ENCODE measurements at regions not wholly inside any gene's neighbourhood (a gene's known extent, or its start where the extent isn't known, plus 50 kb on each side); places are given as distances from the start of the nearest gene placed in this dataset.

DNA sequence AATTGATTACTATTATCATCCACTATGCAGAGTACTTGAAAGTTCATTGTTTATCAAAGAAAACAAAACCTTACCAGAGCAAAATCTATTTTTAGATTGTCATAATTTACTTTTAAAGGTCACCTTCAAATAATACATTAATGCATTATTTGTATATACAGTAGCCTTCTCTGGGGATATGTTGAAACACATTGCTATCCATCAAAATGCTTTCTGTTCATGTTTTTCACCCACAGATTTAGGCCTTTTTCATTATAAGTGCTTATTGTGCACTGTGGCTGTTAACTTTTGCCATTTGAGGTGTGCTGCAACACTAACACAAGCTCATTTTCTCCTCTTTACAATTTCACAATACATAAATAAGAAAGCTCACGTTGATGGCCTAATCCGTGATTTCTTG is 74.1 kb upstream of the ANKRD50 start:
- H3K4me3 ChIP-seq (ENCODE audit: control insufficient read depth, low read depth, low read length) = no peak overlapping the region
- DNase-seq (ENCODE audit: low read depth) = no peak
- TF ChIP-seq, protein P1, sequence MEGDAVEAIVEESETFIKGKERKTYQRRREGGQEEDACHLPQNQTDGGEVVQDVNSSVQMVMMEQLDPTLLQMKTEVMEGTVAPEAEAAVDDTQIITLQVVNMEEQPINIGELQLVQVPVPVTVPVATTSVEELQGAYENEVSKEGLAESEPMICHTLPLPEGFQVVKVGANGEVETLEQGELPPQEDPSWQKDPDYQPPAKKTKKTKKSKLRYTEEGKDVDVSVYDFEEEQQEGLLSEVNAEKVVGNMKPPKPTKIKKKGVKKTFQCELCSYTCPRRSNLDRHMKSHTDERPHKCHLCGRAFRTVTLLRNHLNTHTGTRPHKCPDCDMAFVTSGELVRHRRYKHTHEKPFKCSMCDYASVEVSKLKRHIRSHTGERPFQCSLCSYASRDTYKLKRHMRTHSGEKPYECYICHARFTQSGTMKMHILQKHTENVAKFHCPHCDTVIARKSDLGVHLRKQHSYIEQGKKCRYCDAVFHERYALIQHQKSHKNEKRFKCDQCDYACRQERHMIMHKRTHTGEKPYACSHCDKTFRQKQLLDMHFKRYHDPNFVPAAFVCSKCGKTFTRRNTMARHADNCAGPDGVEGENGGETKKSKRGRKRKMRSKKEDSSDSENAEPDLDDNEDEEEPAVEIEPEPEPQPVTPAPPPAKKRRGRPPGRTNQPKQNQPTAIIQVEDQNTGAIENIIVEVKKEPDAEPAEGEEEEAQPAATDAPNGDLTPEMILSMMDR (conservative IDR thresholded peaks at IDR 0.05; ENCODE audit: control insufficient read depth, insufficient read depth, low read depth, low read length) = no peak

DNA sequence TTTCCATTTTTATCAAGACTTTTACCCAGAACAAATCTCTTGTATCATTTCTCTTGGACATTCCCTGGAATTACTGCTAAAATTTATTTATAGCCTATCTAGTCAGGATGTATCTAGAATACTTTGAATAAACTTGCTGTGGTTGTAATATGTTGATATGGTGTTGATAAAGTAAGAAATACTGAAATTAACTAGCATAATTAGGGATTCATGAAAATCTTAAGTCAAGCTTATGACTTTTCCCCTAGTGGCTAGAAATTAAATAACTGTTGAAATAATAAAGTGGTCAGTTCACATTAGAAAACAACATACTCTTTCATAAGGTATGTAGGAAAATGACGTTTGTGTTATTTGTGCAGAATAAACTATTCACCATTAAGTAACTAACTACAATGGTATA is 73.1 kb upstream of the ANKRD50 start:
- DNase-seq (ENCODE audit: low read depth) = no peak
- TF ChIP-seq, protein P1 (conservative IDR thresholded peaks at IDR 0.05; ENCODE audit: control insufficient read depth, insufficient read depth, low read depth, low read length) = no peak
- H3K4me3 ChIP-seq (ENCODE audit: control insufficient read depth, low read depth, low read length) = no peak overlapping the region

DNA sequence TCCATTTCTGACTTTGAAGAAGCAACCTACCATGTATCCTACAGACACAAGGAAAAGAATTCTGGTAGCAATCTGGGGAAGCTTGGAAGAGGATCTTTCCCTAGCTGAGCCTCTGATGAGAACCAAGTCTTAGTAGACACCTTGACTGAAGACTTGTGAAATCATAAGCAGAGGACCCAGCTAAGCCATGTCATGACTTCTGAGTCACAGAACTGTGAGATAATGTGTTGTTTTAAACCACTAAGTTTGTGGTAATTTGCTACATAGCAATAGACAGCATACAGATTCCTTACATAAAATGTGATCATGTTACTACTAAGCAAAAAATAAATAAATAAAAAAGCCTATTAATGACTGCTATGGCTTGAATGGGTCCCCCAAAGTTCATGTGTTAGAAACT is 71.3 kb upstream of the ANKRD50 start:
- peak; percentile 59 for DNase-seq (ENCODE audit: low read depth)
- TF ChIP-seq, protein P1 (conservative IDR thresholded peaks at IDR 0.05; ENCODE audit: control insufficient read depth, insufficient read depth, low read depth, low read length) = no peak
- no peak overlapping the region for H3K4me3 ChIP-seq (ENCODE audit: control insufficient read depth, low read depth, low read length)

DNA sequence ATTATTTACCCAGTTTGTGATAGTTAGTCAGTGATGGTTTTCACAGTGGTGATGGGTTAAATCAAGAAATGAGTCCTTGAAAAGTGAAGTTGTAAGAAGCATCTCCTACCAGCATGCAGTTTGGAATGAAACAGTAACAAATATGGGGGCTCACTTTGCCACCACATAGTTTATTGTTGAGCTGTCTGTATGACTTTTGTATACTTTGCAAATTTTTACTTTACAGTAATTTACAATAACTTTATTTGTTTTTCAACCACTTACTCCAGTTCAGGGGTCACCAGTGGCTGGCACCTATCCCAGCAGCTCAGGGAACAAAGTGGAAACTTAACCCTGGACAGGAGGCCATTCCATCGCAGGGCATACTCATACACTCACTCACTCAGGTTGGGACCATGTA is 64.5 kb upstream of the ANKRD50 start:
- H3K4me3 ChIP-seq (ENCODE audit: control insufficient read depth, low read depth, low read length) = no peak overlapping the region
- TF ChIP-seq, protein P1 (conservative IDR thresholded peaks at IDR 0.05; ENCODE audit: control insufficient read depth, insufficient read depth, low read depth, low read length) = no peak
- DNase-seq (ENCODE audit: low read depth) = no peak

DNA sequence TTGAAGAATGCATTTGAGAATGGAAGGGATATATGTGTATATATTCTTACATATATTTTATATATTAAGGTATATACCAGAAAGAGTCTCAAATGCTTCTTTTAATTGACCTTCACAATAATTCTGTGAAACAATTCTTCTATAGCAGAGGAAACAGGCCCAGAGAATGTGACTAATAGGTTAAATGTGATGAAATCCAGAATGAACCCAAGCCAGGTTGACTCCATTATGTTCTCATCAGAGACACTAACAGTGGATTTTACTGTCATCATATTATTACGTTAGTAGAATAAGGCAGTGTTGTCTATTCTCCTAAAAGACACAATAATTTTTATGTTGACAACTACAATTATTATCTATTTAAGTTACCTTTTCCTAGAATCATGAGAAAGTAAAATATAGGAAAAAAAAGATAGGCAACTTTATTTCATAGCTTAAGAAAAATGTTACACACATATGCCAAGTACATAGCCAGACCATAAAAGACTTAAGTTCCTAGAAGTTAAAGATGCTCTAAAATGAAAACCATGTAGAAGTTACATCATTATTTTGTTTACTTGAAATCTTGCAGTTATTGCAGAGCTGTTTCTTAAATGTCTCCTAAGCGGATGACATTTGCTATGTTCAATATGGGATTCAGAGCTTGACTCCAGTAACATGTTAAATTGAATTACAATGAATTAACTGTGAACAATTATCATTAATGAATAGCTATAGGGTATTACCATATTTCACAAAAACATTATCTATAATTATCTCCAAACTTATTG is 56.2 kb upstream of the ANKRD50 start:
- TF ChIP-seq, protein P1 (conservative IDR thresholded peaks at IDR 0.05; ENCODE audit: control insufficient read depth, insufficient read depth, low read depth, low read length) = no peak
- H3K4me3 ChIP-seq (ENCODE audit: control insufficient read depth, low read depth, low read length) = no peak overlapping the region
- peak; percentile 62 for DNase-seq (ENCODE audit: low read depth)

DNA sequence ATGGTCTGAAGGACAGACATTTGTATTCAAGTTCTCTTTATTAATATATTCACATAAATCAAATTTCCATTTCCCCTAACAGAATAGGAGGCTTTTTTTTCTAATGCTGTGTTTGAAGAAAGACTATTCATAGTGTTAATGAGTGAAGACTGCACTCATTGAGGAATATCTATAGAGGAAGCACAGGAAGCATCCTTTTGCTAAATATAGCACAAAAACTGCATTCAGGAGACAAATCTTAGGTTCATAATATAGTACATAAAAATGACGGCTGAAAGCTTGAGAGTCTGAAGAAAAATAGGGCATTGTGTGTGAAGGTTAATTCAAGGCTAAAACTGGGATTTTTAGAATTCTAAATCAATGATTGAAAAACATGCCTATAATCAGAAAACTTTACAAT is 50.4 kb upstream of the ANKRD50 start:
- H3K4me3 ChIP-seq (ENCODE audit: control insufficient read depth, low read depth, low read length) = no peak overlapping the region
- DNase-seq (ENCODE audit: low read depth) = no peak
- TF ChIP-seq, protein P1 (conservative IDR thresholded peaks at IDR 0.05; ENCODE audit: control insufficient read depth, insufficient read depth, low read depth, low read length) = no peak
